ENCODE measurements at regions not wholly inside any gene's neighbourhood (a gene's known extent, or its start where the extent isn't known, plus 50 kb on each side); places are given as distances from the start of the nearest gene placed in this dataset.
"Not testable (repeated sequence)": the region's sequence is repeated elsewhere in the genome, so short reads cannot be mapped to it uniquely, and the experiment has no call there.

GRCh38 chr2:94602466-94602865 is 268.8 kb upstream of the TEKT4 start:
- H3K4me1 ChIP-seq, result no peaks in the 10 kb centered on the region
- H3K9me3 ChIP-seq, result no peaks in the 10 kb centered on the region
- H3K36me3 ChIP-seq, result no peaks in the 10 kb centered on the region
- DNase-seq (no peak), ATAC-seq (no peak)
- no peak for TF ChIP-seq CTCF (IDR thresholded peaks at IDR 0.05)
- H3K27ac ChIP-seq, result no peak overlapping the region
- intact Hi-C loops (cut with DNase I), result no loop called here
- no peaks in the 10 kb centered on the region for H3K27me3 ChIP-seq
- H3K4me3 ChIP-seq, result no peak overlapping the region

GRCh38 chr2:94622113-94622618 is 249.1 kb upstream of the TEKT4 start:
- Histone ChIP-seq H3K27me3 (no peaks in the 10 kb centered on the region), H3K4me3 (no peak overlapping the region), H3K36me3 (no peaks in the 10 kb centered on the region), H3K27ac (no peak overlapping the region), H3K4me1 (no peaks in the 10 kb centered on the region), H3K9me3 (no peaks in the 10 kb centered on the region)
- ATAC-seq (no peak), DNase-seq (peak; percentile 61)
- no peak for TF ChIP-seq CTCF (IDR thresholded peaks at IDR 0.05)
- intact Hi-C loops (cut with DNase I), result no loop called here

GRCh38 chr2:94628953-94629352 is 242.3 kb upstream of the TEKT4 start:
- intact Hi-C loops (cut with DNase I); H3K36me3 ChIP-seq; H3K27me3 ChIP-seq; H3K27ac ChIP-seq; H3K9me3 ChIP-seq; ATAC-seq; H3K4me1 ChIP-seq; DNase-seq; H3K4me3 ChIP-seq: not testable (repeated sequence)

GRCh38 chr2:94641397-94641796 is 229.8 kb upstream of the TEKT4 start:
- intact Hi-C loops (cut with DNase I); DNase-seq; H3K27ac ChIP-seq; H3K36me3 ChIP-seq; ATAC-seq; H3K4me1 ChIP-seq; H3K27me3 ChIP-seq; H3K4me3 ChIP-seq; H3K9me3 ChIP-seq: not testable (repeated sequence)

- H3K27me3 ChIP-seq; H3K9me3 ChIP-seq; ATAC-seq; H3K27ac ChIP-seq; H3K36me3 ChIP-seq; H3K4me3 ChIP-seq; H3K4me1 ChIP-seq; DNase-seq; intact Hi-C loops (cut with DNase I): not testable (repeated sequence)
These were observed 219.1 kb upstream of the TEKT4 start for GRCh38 chr2:94652131-94652530.

- DNase-seq; H3K27me3 ChIP-seq; ATAC-seq; H3K9me3 ChIP-seq; H3K4me1 ChIP-seq; intact Hi-C loops (cut with DNase I); H3K4me3 ChIP-seq; H3K27ac ChIP-seq; H3K36me3 ChIP-seq: not testable (repeated sequence)
These were observed 201.4 kb upstream of the TEKT4 start for GRCh38 chr2:94669858-94670257.

GRCh38 chr2:94694236-94694635 is 177.0 kb upstream of the TEKT4 start:
- not testable (repeated sequence) for H3K4me3 ChIP-seq

GRCh38 chr2:94708982-94709381 is 162.2 kb upstream of the TEKT4 start:
- intact Hi-C loops (cut with DNase I); H3K27ac ChIP-seq; ATAC-seq; H3K4me1 ChIP-seq; H3K27me3 ChIP-seq; H3K9me3 ChIP-seq; H3K36me3 ChIP-seq; H3K4me3 ChIP-seq; DNase-seq: not testable (repeated sequence)

More at GRCh38 chr2:94694236-94694635, 177.0 kb upstream of the TEKT4 start:
- H3K27me3 ChIP-seq; H3K36me3 ChIP-seq; ATAC-seq; intact Hi-C loops (cut with DNase I); DNase-seq; H3K9me3 ChIP-seq; H3K4me1 ChIP-seq; H3K27ac ChIP-seq: not testable (repeated sequence)

- Histone ChIP-seq H3K36me3 (no peaks in the 10 kb centered on the region), H3K4me3 (no peak overlapping the region), H3K27ac (no peak overlapping the region), H3K9me3 (no peaks in the 10 kb centered on the region), H3K4me1 (no peaks in the 10 kb centered on the region), H3K27me3 (no peaks in the 10 kb centered on the region)
- intact Hi-C loops (cut with DNase I), result no loop called here
- ATAC-seq (no peak), DNase-seq (no peak)
- TF ChIP-seq CTCF (IDR thresholded peaks at IDR 0.05), result no peak
These were observed 145.7 kb upstream of the TEKT4 start for GRCh38 chr2:94725543-94725942.
